Ectodermal cell (in vitro differentiated cells): ENCODE measurements at regions not wholly inside any gene's neighbourhood (a gene's known extent, or its start where the extent isn't known, plus 50 kb on each side); places are given as distances from the start of the nearest gene placed in this dataset.
A peak's percentile ranks its signal among the peaks of the same experiment; 100 is the strongest.
"Not testable (repeated sequence)": the region's sequence is repeated elsewhere in the genome, so short reads cannot be mapped to it uniquely, and the experiment has no call there.

Experiments
- H3K27ac ChIP-seq: 2 replicates; pipeline ENCODE4 v1.7.0; 2013; ENCODE audit warnings: mild to moderate bottlenecking, low read depth, low read length; ENCODE audit not compliant: insufficient read depth, poor library complexity, severe bottlenecking
- H3K27me3 ChIP-seq: 2 replicates; pipeline ENCODE4 v1.7.0; 2013; ENCODE audit warnings: mild to moderate bottlenecking, low read length; ENCODE audit not compliant: insufficient read depth, control insufficient read depth, poor library complexity, severe bottlenecking
- H3K36me3 ChIP-seq: one replicate; pipeline ENCODE4 v1.7.0; 2013; ENCODE audit warnings: low read length; ENCODE audit not compliant: control insufficient read depth, insufficient read depth
- H3K4me1 ChIP-seq: one replicate; pipeline ENCODE4 v1.7.0; 2013; ENCODE audit warnings: low read length; ENCODE audit not compliant: control insufficient read depth, insufficient read depth
- H3K4me3 ChIP-seq: 2 replicates; pipeline ENCODE4 v1.7.0; 2013; ENCODE audit warnings: low read depth, low read length, control low read depth; ENCODE audit not compliant: insufficient read depth
- H3K9me3 ChIP-seq: 2 replicates; pipeline ENCODE4 v1.7.0; 2013; ENCODE audit warnings: mild to moderate bottlenecking, low read length, moderate library complexity; ENCODE audit not compliant: control insufficient read depth
- WGBS, 2 experiments: methylation state at CpG; one replicate each; pipeline ENCODE4 v1.1.7; 2013; ENCODE audit warnings: missing lambda C conversion rate in 2 of 2; 5-methylcytosine and 5-hydroxymethylcytosine counted together

DNA sequence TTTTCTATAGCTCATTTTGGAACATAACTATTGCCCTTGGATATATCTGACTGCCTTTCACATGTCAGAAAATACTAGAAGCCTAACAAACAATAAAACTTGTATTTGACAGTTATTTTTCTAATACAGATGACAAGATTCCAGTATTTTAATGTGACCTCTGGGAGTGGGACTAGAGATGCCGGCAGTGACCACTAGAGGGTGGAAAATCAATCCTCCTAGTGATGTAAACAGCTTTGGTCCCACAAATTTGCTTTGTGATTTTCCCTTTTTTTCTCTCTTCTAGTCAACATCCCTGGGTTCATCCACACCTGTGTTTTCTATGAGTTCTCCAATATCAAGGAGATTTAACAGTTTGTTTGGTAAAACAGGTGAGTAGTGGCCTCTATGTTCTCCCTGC lies 615.1 kb downstream of the SPATA31A6 start:
- 40% methylated on average over 1 of the region's 1 CpG; no CpG with 5 or more reads in 1 of the 2 experiments for WGBS, 2 experiments
- not testable (repeated sequence) for H3K27ac ChIP-seq, H3K4me3 ChIP-seq, H3K27me3 ChIP-seq, H3K9me3 ChIP-seq, H3K36me3 ChIP-seq, H3K4me1 ChIP-seq

- not testable (repeated sequence) for H3K36me3 ChIP-seq, H3K4me3 ChIP-seq, H3K4me1 ChIP-seq, H3K9me3 ChIP-seq, H3K27ac ChIP-seq
- 87% methylated on average over 4 of the region's 4 CpGs for WGBS, 2 experiments
- H3K27me3 ChIP-seq, result peaks cover 11% of the 10 kb centered on the region
Measured at GRCh38 chr9:42802716-42803115, 619.3 kb downstream of the SPATA31A6 start.

GRCh38 chr9:42806674-42807073 lies 623.2 kb downstream of the SPATA31A6 start:
- not testable (repeated sequence) for H3K27ac ChIP-seq, H3K36me3 ChIP-seq, H3K4me3 ChIP-seq, H3K9me3 ChIP-seq, H3K4me1 ChIP-seq
- peaks cover 11% of the 10 kb centered on the region for H3K27me3 ChIP-seq
- 6 to 8% methylated on average over 9 to 12 of the region's 25 CpGs for WGBS, 2 experiments

DNA sequence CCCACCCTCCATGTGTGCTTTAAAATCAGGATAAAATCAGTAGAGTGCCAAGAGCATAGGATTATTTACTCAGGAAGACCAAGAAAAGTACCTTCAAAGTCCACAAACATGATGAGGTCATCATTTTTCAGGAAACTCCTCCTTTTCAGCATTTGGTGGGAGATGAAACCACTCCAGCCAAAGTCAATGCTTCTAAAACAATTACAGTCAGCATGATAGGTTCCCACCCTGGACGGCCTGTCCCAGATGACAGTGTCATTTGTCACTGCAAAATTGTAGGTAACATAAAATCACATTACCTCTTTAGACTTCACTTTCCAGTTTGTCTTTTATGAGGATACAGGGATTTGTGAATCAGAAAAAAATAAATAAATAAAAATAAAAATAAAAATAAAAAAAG lies 638.0 kb downstream of the SPATA31A6 start:
- H3K4me3 ChIP-seq, H3K36me3 ChIP-seq, H3K27ac ChIP-seq, H3K4me1 ChIP-seq, H3K9me3 ChIP-seq, H3K27me3 ChIP-seq: not testable (repeated sequence)
- no CpG with 5 or more reads among the region's 1 CpG for WGBS, 2 experiments

GRCh38 chr9:42848156-42848555 lies 664.7 kb downstream of the SPATA31A6 start:
- H3K9me3 ChIP-seq, H3K27ac ChIP-seq, H3K36me3 ChIP-seq, H3K4me1 ChIP-seq, H3K4me3 ChIP-seq, H3K27me3 ChIP-seq: not testable (repeated sequence)
- no CpG with 5 or more reads among the region's 3 CpGs for WGBS, 2 experiments

DNA sequence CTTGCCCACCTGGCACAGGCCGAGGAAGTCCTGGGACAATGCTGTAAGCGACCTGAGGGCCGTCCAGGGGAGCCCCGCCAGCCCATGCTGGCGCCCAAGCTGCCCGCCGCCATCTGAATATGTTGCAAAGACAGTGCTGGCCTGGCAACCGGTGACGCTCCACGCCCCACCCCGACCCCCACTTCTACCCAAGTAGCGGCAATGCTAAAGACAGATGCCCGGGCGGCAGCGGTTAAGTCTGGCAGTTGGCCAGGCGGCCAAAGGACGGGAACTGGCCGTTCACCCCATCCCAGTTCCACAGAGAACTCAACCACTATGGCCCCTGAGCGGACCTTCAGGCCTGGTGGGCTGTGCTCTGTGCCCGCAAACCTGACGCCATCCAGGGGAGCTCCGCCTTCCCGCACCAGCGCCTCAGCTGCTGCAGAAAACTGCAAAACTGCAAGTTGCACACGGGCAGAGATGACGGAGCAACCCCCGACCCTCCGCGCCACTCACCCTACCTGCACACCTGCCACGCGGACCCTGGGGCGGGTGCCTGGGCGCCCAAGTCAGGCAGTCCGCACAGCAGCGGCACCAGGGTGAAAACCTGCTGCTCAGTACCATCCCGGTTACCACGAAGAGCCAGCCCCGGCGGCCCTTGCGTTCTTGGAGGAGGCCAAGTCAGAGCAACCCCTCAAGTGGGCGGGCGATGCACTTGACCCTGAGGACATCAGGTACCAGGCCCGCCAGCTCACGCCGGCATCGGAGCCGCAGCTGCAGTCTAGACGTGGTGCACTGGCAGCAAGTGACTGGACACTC lies 667.6 kb downstream of the SPATA31A6 start:
- peaks cover 10% of the 10 kb centered on the region for H3K27me3 ChIP-seq
- whole genome bisulfite sequencing, 2 experiments, result 85 to 88% methylated on average over 36 to 38 of the region's 48 CpGs
- not testable (repeated sequence) for H3K36me3 ChIP-seq, H3K4me1 ChIP-seq, H3K27ac ChIP-seq, H3K9me3 ChIP-seq, H3K4me3 ChIP-seq

- not testable (repeated sequence) for H3K27ac ChIP-seq, H3K9me3 ChIP-seq, H3K36me3 ChIP-seq, H3K4me3 ChIP-seq, H3K4me1 ChIP-seq
- peaks cover 10% of the 10 kb centered on the region for H3K27me3 ChIP-seq
- WGBS, 2 experiments, result 81 to 86% methylated on average over 17 to 19 of the region's 23 CpGs
Measured at GRCh38 chr9:42851701-42852100, 668.2 kb downstream of the SPATA31A6 start.

- H3K9me3 ChIP-seq, H3K4me1 ChIP-seq, H3K36me3 ChIP-seq, H3K27ac ChIP-seq: not testable (repeated sequence)
- Histone ChIP-seq H3K27me3 (peaks cover 10% of the 10 kb centered on the region), H3K4me3 (peak overlapping the region; percentile 16)
- WGBS, 2 experiments, result 12 to 13% methylated on average over 66 of the region's 66 CpGs
Measured at GRCh38 chr9:42852133-42852930, 668.9 kb downstream of the SPATA31A6 start.

DNA sequence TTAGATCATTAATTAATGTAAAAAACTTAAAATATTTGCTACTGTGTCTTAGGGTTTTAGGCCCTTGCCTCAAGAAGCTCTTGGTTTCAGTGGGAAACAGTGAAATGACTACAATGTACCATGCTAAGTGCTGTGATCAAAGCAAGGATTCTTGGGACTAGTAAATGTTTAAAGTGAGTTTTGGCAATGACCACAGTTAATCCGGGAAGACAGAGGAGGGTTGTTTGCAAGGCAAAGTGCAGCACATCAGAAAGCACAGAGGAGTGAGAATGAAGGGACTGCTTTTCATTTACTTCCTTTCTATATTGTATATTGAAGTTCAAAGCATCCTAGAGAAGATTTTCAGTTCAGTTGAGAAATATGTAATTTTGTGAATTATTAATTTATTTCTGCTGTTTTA lies 676.7 kb downstream of the SPATA31A6 start:
- not testable (repeated sequence) for H3K4me1 ChIP-seq, H3K9me3 ChIP-seq, H3K27me3 ChIP-seq, H3K36me3 ChIP-seq, H3K4me3 ChIP-seq, H3K27ac ChIP-seq
- 80 to 89% methylated on average over 1 of the region's 1 CpG for WGBS, 2 experiments

DNA sequence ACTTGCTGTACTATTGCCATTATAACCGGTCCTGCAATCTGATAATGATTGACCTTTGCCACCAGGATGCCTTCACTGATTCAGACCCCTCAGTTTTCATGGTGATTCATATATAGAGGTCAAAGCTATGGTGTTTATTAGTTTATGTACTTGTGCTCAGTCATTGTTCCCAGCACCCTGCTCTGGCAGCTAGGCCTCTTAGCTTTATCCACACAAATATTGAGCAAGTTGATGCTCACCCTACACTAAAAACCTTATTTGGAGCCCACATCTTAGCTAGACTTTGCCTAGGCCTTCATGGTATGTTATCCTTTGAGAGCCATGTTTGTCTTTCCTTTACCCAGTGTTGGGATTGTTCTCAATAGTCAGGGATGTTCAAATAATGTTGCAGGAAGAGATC lies 679.0 kb downstream of the SPATA31A6 start:
- 71% methylated on average over 1 of the region's 1 CpG; no CpG with 5 or more reads in 1 of the 2 experiments for WGBS, 2 experiments
- not testable (repeated sequence) for H3K4me1 ChIP-seq, H3K27ac ChIP-seq, H3K4me3 ChIP-seq, H3K9me3 ChIP-seq, H3K27me3 ChIP-seq, H3K36me3 ChIP-seq
